GM19351 (cell line): ENCODE measurements at regions not wholly inside any gene's neighbourhood (a gene's known extent, or its start where the extent isn't known, plus 50 kb on each side); places are given as distances from the start of the nearest gene placed in this dataset.
"Not testable (repeated sequence)": the region's sequence is repeated elsewhere in the genome, so short reads cannot be mapped to it uniquely, and the experiment has no call there.

ENCODE experiments used
- ATAC-seq: cut with Tn5 transposase; IDR thresholded peaks from one replicate; pipeline ENCODE4 v1.9.1; 2021; ENCODE audit warnings: mild to moderate bottlenecking, moderate library complexity; ENCODE audit not compliant: unreplicated experiment

DNA sequence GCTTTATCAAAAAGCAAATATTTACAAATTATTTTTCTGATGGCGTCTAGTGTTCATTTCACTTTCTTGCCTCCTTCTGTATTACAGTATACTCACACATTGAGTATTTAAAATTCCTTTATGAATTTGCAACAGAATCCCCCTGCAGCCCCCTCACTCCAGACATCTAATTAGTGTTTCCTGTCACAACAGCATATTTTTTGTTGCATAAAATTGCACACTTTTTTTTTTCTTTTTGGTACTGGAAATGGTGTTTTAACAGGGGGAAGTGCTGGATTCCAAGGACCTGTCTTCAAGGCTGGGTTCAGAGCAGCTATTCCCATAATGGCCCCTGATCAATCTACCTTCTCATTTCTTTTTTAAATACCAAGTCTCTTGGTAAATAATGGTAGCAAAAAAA, 184.3 kb upstream of the HMCN1 start:
- ATAC-seq, result no peak

- ATAC-seq, result no peak
Observed at GRCh38 chr1:185546029-185546428, 188.2 kb upstream of the HMCN1 start.

GRCh38 chr1:185541871-185542301, 192.3 kb upstream of the HMCN1 start:
- ATAC-seq, result no peak

DNA sequence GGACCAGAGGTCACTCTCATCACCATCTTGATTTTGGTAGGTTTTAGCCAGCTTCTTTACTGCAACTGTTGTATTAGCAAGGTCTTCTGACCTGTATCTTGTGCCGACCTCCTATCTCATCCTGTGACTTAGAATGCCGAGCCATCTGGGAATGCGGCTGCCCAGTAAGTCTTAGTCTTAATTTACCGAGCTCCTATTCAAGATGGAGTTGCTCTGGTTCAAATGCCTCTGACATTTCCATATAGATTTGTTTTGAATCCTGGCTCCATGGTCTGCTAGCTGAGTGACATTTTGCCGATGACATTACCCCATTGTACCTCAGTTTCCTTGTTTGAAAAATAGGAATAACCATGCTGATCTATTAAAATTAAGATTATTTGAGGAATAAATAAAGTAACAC, 193.9 kb upstream of the HMCN1 start:
- ATAC-seq, result no peak

GRCh38 chr1:185539277-185539943, 194.8 kb upstream of the HMCN1 start:
- no peak for ATAC-seq

- ATAC-seq, result not testable (repeated sequence)
Observed at GRCh38 chr1:185538309-185538898, 195.8 kb upstream of the HMCN1 start.

- no peak for ATAC-seq
Observed at GRCh38 chr1:185537596-185537995, 196.6 kb upstream of the HMCN1 start.

GRCh38 chr1:185536165-185536920, 197.8 kb upstream of the HMCN1 start:
- no peak for ATAC-seq

DNA sequence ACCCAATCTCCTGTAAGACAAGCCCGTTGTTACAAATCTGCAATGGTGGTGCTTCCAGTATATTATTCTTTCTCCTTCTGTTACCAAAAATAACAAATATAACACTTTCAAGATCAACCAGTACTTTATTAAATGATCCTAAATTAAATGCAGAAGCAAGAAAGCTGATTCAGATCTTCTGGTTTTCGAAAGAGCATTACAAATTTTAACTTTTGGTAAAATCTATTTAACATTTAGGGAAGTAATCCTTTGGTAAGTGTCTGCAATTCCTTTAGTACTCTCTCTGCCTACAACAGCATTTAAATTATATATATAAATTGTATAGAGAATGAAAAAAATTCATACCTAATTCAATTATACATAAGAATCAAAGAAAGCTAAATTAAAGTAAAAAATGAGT, 198.6 kb upstream of the HMCN1 start:
- ATAC-seq, result no peak

DNA sequence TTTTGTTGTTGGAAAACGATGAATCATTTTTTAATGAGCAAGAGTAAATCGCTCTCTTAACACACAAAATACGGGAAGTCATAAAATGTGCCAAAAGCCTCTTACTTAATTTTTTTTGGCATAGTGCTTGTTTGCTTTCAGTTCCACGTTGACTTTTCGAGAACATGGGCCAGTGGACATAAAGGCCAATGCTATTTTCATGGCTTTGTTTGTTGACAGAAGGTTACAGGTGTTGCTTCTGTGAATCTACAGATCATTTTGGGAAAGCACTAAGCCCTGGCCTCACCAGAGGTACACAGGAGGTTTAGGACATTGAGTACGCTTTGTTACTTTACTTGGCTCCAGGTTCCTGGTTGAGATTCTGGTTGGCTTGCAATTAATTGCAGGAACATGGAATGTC, 199.4 kb upstream of the HMCN1 start:
- ATAC-seq, result no peak

DNA sequence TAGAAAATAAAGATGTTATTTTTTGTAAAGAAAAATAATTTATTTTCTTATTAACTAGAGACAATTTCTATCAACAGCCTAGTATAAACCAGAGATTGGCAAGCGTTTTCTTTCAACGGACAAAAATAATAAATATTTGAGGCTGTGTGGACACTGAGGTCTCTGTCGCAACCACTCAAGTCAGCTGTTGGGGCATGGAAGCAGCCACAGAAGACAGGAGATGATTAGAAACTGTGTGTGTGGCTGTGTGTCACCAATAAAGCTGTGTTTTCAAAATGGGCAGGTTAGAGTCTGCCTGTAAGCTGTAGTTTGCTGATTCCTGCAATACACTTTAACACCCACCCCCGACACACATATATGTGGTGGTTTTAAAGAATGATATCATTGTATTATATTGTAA, 200.6 kb upstream of the HMCN1 start:
- ATAC-seq, result no peak

DNA sequence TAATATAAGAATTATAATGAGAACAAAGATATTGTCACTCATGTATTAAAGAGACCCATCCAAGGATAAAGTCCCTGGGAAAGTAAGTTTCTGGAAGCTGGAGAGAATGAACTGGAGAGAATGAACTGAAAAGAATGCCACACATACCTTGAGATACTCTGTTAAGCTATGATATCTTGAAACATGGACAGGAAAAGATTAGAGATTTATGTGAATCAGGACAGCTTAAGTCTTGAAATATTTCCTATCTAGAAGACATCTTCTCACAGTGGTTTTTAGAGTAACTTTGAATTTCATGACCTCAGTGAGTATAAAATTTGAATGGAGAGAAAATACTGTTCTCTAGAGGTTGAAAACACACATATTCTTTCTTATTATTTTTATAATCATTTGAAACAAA, 201.3 kb upstream of the HMCN1 start:
- no peak for ATAC-seq

DNA sequence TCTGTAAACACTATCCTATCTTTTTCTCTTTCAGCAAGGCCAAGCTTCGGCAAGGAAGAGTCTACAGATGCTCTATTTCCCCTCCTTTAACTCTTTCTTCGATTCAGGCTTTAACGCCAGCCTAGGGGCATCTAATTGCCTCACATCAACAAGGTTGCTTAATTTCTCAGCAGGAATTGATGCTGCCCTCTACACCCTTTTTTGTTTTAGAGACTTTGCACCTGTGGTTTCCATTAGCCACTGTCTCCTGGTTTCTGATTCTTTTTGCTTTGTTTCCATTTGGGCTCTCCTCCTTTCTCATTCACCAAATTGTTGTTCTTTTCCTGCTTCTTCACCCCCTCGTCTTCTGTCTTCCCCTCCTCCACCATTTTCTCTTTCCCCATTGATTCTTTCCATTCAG, 202.4 kb upstream of the HMCN1 start:
- no peak for ATAC-seq

- no peak for ATAC-seq
Observed at GRCh38 chr1:185530215-185530614, 204.0 kb upstream of the HMCN1 start.

DNA sequence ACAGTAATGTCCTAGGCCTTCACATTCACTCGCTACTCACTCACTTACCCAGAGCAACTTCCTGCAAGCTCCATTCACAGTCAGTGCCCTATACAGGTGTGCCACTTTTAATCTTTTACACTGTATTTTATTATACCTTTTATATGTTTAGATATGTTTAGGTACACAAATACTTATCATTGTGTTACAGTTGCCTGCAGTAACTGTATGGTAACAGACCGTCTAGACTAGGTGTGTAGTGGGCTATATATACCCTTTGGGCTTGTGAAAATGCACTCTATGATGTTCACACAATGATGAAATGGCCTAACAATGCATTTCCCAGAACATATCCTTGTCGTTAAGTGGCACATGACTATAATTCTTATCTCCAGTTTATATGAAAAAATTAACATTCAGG, 204.5 kb upstream of the HMCN1 start:
- no peak for ATAC-seq

- ATAC-seq, result no peak
Observed at GRCh38 chr1:185528084-185528676, 206.0 kb upstream of the HMCN1 start.

DNA sequence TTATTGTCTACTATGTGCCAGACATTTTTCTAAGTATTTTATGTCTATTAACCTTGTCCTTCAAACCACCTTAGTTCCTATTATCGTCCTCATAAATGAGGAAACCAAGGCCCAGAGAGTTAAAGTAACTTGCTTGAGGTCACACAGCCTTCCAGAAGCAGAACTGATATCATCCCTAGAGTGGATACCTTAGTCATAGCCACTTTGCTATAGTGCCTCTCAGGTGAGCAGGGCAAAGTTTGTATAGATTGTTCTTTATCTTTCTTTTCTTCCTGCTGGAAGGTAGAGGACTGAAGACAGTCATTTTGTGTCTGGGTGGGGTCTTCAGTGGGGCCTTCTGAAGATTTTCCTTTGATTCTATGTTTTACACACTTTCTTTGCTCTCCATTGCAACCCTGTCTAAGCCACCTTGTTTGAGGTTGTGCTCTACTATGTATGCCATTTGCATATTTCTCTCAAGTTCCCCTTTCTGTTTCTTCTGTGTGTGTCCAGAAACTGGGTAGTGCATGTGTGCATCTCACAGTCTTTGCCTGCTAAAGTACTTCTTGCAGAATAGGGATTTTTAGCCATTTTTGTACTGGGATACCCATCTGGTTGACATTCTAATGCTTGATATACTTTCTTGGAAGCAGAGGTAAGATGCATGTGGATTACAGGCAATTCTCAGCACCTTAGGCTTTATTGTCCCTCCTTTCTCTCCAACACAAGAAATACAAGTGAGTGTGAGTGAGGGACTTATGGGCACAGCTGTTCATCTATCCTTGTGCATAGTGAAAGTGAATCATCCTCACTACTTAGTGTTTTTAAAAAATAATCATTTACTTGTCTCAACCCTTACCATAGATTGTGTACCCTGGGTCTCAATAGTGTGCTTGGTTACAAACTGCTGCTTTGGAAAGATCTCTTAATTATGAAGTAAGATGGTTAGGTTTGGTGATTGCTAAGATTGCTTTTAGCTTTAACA, 207.6 kb upstream of the HMCN1 start:
- ATAC-seq, result peak; percentile 100

GRCh38 chr1:185520188-185520920, 203.3 kb upstream of the IVNS1ABP start:
- no peak for ATAC-seq

- no peak for ATAC-seq
Observed at GRCh38 chr1:185517808-185518419, 200.9 kb upstream of the IVNS1ABP start.

GRCh38 chr1:185517301-185517700, 200.3 kb upstream of the IVNS1ABP start:
- not testable (repeated sequence) for ATAC-seq
